Prostate gland (tissue), 2 donors: ENCODE measurements at regions not wholly inside any gene's neighbourhood (a gene's known extent, or its start where the extent isn't known, plus 50 kb on each side); places are given as distances from the start of the nearest gene placed in this dataset.

ENCODE experiments used
- DNase-seq: peaks from one replicate; pipeline ENCODE4 v3.0.0-alpha.2; 2019; ENCODE audit warnings: low spot score
- H3K27ac ChIP-seq, 2 donors: fragments of 200-600 bp; sonication (generic); 2 replicates each; pipeline ENCODE4 v1.5.1; 2017 to 2019
- H3K27me3 ChIP-seq: fragments of 200-600 bp; sonication (generic); replicated peaks from 2 replicates; pipeline ENCODE4 v1.5.1; 2019; ENCODE audit not compliant: insufficient read depth
- H3K36me3 ChIP-seq, 2 donors: fragments of 200-600 bp; sonication (generic); 1 replicate in 1 of 2; 2 replicates in 1 of 2; pipeline versions ENCODE4 v1.5.1 to v1.8.1; 2017 to 2019
- H3K4me1 ChIP-seq: fragments of 200-600 bp; sonication (generic); replicated peaks from 2 replicates; pipeline ENCODE4 v1.5.1; 2019
- H3K4me3 ChIP-seq, 2 donors: fragments of 200-600 bp; sonication (generic); 2 replicates each; pipeline ENCODE4 v1.5.1; 2017 to 2019
- H3K9me3 ChIP-seq: fragments of 200-600 bp; sonication (generic); 2 replicates; pipeline ENCODE4 v1.5.1; 2017
- CTCF ChIP-seq, 4 experiments: fragments of 200-600 bp in 2 of 4; fragments of 450-650 bp in 2 of 4; sonication (generic) in 2 of 4; IDR thresholded peaks; 1 replicate in 3 of 4; 2 replicates in 1 of 4; pipeline ENCODE4 v1.5.1; 2016 to 2019; ENCODE audit warnings: antibody characterized with exemption in 4 of 4, mild to moderate bottlenecking in 2 of 4, moderate library complexity in 2 of 4
- POLR2A ChIP-seq: fragments of 450-650 bp; IDR thresholded peaks from one replicate; pipeline ENCODE4 v1.6.1; 2016; ENCODE audit warnings: antibody characterized with exemption, mild to moderate bottlenecking
- POLR2AphosphoS5 ChIP-seq: sonication (generic); formaldehyde crosslinking; IDR thresholded peaks from one replicate; pipeline ENCODE4 v1.6.1; 2017; ENCODE audit warnings: antibody characterized with exemption
- WGBS: methylation state at CpG from one replicate; pipeline ENCODE4 v1.1.5; 2018; 5-methylcytosine and 5-hydroxymethylcytosine counted together
- intact Hi-C: fragments of 100-400 bp; cut with DNase I; formaldehyde crosslinking; loops from one replicate; pipeline ENCODE4 v1.14.2; 2022

- intact Hi-C loops = no loop called here
- 81% methylated on average over 4 of the region's 4 CpGs for whole genome bisulfite sequencing
These were observed 1363.6 kb upstream of the CHAC2 start for GRCh38 chr2:52404046-52404445.

GRCh38 chr2:52402128-52402527 lies 1365.5 kb upstream of the CHAC2 start:
- DNase-seq = no peak
- WGBS = 84% methylated on average over 6 of the region's 6 CpGs

More at GRCh38 chr2:52404046-52404445, 1363.6 kb upstream of the CHAC2 start:
- Histone ChIP-seq H3K27ac (no peak overlapping the region), H3K4me3 (no peak overlapping the region), H3K36me3 (no peaks in the 10 kb centered on the region), H3K4me1 (no peaks in the 10 kb centered on the region), H3K9me3 (no peaks in the 10 kb centered on the region), H3K27me3 (no peaks in the 10 kb centered on the region)
- no peak for DNase-seq
- TF ChIP-seq CTCF (IDR thresholded peaks at IDR 0.05) (no peak), POLR2AphosphoS5 (no peak), POLR2A (no peak)

GRCh38 chr2:52396836-52397235 lies 1364.9 kb upstream of the NRXN1 start:
- 74% methylated on average over 1 of the region's 1 CpG for WGBS
- Histone ChIP-seq H3K4me1 (no peaks in the 10 kb centered on the region), H3K27me3 (no peaks in the 10 kb centered on the region), H3K36me3 (no peaks in the 10 kb centered on the region), H3K9me3 (no peaks in the 10 kb centered on the region), H3K4me3 (no peak overlapping the region), H3K27ac (no peak overlapping the region)
- DNase-seq = no peak
- TF ChIP-seq POLR2AphosphoS5 (no peak), POLR2A (no peak), CTCF (IDR thresholded peaks at IDR 0.05) (no peak)
- intact Hi-C loops = no loop called here

More at GRCh38 chr2:52402128-52402527, 1365.5 kb upstream of the CHAC2 start:
- H3K4me3 ChIP-seq = no peak overlapping the region
- H3K36me3 ChIP-seq = no peaks in the 10 kb centered on the region
- no peaks in the 10 kb centered on the region for H3K27me3 ChIP-seq
- TF ChIP-seq CTCF (IDR thresholded peaks at IDR 0.05) (no peak), POLR2AphosphoS5 (no peak), POLR2A (no peak)
- H3K4me1 ChIP-seq = no peaks in the 10 kb centered on the region
- no peak overlapping the region for H3K27ac ChIP-seq
- intact Hi-C loops = no loop called here
- H3K9me3 ChIP-seq = no peaks in the 10 kb centered on the region

- 71% methylated on average over 1 of the region's 1 CpG for WGBS
- Histone ChIP-seq H3K4me1 (no peaks in the 10 kb centered on the region), H3K9me3 (no peaks in the 10 kb centered on the region), H3K36me3 (no peaks in the 10 kb centered on the region), H3K27ac (no peak overlapping the region), H3K27me3 (no peaks in the 10 kb centered on the region), H3K4me3 (no peak overlapping the region)
- intact Hi-C loops = no loop called here
- DNase-seq = no peak
- no peak for TF ChIP-seq POLR2AphosphoS5
- no peak for TF ChIP-seq POLR2A
- no peak for TF ChIP-seq CTCF (IDR thresholded peaks at IDR 0.05)
These were observed 1364.0 kb upstream of the NRXN1 start for GRCh38 chr2:52395912-52396311.

GRCh38 chr2:52391621-52392020 lies 1359.7 kb upstream of the NRXN1 start:
- no peak for DNase-seq
- no peaks in the 10 kb centered on the region for H3K4me1 ChIP-seq
- intact Hi-C loops = no loop called here
- H3K27ac ChIP-seq = no peak overlapping the region
- WGBS = 58% methylated on average over 1 of the region's 1 CpG
- H3K36me3 ChIP-seq = no peaks in the 10 kb centered on the region
- TF ChIP-seq POLR2AphosphoS5 (no peak), CTCF (IDR thresholded peaks at IDR 0.05) (no peak), POLR2A (no peak)
- no peaks in the 10 kb centered on the region for H3K9me3 ChIP-seq
- H3K4me3 ChIP-seq = no peak overlapping the region
- no peaks in the 10 kb centered on the region for H3K27me3 ChIP-seq
